GM21619 (cell line): ENCODE measurements at regions not wholly inside any gene's neighbourhood (a gene's known extent, or its start where the extent isn't known, plus 50 kb on each side); places are given as distances from the start of the nearest gene placed in this dataset.
"Not testable (repeated sequence)": the region's sequence is repeated elsewhere in the genome, so short reads cannot be mapped to it uniquely, and the experiment has no call there.

ENCODE experiments used
- ATAC-seq: cut with Tn5 transposase; IDR thresholded peaks from one replicate; pipeline ENCODE4 v1.9.1; 2021; ENCODE audit not compliant: unreplicated experiment

- no peak for ATAC-seq
These were observed 150.0 kb upstream of the AHI1 start for GRCh38 chr6:135647521-135647920.

DNA sequence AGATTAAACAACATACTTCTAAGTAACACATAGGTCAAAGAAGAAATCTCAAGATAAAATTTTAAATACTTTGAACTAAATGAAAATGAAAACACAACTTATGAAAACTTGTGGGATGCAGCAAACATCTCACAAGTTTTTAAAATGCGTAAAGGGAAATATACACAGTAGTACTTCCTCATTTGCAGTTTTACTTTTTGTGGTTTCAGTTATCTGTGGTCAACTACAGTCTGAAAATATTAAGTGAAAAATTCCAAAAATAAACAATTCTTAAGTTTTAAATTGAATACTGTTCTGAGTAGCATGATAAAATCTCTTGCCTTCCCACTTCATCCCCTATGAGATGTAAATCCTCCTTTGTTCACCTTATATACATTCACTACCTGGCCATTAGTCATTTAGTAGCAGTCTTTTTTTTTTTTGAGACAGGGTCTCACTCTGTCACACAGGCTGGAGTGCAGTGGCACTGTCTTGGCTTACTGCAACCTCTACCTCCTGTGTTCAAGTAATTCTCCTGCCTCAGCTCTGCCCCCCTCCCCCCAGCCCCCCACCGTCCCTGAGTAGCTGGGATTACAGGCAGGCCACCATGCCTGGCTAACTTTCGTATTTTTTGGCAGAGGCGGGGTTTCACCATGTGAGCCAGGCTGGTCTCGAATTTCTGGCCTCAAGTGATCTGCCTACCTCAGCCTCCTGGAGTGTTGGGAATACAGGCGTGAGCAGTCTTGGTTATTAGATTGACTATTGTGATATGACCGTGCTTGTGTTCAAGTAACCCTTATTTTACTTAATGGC, 154.6 kb upstream of the AHI1 start:
- peak; percentile 98 for ATAC-seq

- no peak for ATAC-seq
These were observed 157.5 kb upstream of the AHI1 start for GRCh38 chr6:135655055-135655454.

DNA sequence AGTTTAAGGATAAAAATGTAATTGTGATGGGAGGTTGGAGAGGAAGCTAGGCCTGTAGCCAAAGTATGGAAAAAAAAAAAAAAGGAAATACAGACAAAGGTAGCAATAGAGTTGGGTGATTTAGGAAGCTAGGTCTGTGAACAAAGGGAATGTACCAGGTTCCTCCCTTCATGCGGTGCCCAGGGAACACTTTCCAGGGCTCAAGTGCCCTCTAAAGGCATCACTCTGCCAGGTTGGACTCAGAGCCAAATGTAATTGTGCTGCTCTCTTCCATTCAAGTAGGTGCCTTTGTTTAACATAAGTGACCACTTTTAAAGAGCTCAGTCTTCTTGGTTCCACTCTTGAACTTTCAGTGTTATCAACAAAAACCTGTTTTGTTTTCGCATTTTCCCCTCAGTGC, 159.7 kb upstream of the AHI1 start:
- ATAC-seq: no peak

DNA sequence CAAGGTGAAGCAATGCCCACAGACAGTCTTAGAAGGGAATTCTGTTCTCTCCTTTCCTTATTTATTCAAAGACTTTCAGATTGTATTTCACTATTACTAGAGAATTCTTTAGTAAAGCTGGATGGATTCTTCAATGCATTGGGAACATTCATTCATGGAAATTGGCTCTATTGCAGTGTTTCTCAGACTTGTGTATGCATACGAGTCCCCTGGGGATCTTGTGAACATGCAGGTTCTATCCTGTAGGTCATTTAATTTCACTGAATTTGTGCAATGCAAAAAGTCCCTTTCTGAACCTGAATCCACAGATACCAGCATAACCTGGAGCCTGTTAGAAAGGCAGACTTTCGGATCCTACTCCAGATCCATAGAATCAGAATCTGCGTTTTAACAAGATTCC, 160.9 kb upstream of the AHI1 start:
- no peak for ATAC-seq

GRCh38 chr6:135658916-135659315, 161.4 kb upstream of the AHI1 start:
- ATAC-seq: no peak

DNA sequence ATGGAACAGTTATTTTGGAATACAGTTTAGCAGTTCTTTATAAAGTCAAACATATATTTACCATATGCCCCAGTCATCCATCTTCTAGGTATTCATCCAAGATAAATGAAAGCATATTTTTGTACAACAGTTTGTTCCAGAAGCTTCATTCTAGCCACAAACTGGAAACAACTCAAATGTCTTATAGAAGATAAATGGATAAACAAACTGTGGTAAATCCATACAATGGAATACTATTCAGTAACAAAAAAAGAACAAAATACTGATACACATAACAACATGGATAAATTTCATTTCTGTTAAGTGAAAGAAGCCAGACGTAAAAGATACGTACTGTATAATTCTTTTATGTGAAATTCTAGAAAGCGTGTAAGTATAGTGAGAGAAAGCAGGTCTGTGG, 167.0 kb upstream of the AHI1 start:
- no peak for ATAC-seq

DNA sequence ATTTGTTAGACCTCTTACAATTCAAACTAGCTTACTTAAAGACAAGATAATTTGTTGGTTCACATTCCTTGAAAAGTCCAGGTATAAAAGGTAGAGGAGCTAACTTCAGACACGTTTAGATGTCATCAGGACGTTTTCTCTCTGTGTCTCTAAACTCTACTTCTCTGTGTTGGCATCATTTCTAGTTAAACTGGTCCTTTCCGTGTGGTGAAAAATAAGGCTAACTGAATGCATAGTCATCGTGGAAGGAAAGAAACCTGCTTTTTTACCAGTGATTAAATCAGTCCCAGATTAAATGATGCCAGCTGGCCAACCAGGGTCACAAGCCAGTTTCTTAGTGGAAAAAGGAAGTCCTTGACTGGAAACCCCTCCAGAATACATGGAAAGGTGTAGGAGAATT, 168.4 kb upstream of the AHI1 start:
- no peak for ATAC-seq

GRCh38 chr6:135667691-135668455, 170.3 kb upstream of the AHI1 start:
- no peak for ATAC-seq

- no peak for ATAC-seq
These were observed 174.7 kb upstream of the AHI1 start for GRCh38 chr6:135672256-135672655.

- ATAC-seq: no peak
These were observed 176.2 kb upstream of the AHI1 start for GRCh38 chr6:135673501-135674309.

DNA sequence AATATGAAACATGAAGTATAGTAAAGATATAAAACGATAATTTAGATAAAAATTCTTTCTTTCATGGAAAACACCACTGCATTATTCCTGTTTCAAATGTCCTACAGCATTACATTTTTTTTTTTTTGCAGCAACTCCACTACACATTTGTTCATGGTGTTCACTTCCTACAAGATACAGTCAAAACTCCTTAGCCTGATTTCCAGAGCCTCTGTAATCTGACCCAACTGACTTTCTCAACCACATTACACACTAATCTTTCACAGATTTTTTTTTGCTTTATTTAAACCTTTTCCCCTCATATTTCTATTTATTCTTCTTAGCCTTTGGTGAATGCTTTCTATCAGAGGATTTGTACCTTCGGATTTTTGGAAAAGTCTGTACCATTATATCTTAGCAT, 176.5 kb upstream of the PDE7B start:
- ATAC-seq: no peak

GRCh38 chr6:135675862-135676261, 175.6 kb upstream of the PDE7B start:
- peak; percentile 64 for ATAC-seq

- ATAC-seq: no peak
These were observed 170.3 kb upstream of the PDE7B start for GRCh38 chr6:135680964-135681913.

- ATAC-seq: no peak
These were observed 164.7 kb upstream of the PDE7B start for GRCh38 chr6:135686784-135687301.

DNA sequence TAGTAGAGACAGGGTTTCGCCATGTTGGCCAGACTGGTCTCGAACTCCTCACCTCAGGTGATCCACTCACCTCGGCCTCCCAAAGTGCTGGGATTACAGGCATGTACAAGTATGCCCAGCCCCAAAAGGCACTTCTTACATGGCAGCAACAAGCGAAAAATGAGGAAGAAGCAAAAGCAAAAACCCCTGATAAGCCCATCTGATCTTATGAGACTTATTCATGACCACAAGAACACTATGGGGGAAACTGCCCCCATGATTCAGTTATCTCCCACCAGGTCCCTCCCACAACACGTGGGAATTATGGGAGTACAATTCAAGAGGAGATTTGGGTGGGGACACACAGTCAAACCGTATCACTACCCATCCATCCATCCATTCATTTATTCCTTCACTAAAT, 163.0 kb upstream of the PDE7B start:
- ATAC-seq: not testable (repeated sequence)

DNA sequence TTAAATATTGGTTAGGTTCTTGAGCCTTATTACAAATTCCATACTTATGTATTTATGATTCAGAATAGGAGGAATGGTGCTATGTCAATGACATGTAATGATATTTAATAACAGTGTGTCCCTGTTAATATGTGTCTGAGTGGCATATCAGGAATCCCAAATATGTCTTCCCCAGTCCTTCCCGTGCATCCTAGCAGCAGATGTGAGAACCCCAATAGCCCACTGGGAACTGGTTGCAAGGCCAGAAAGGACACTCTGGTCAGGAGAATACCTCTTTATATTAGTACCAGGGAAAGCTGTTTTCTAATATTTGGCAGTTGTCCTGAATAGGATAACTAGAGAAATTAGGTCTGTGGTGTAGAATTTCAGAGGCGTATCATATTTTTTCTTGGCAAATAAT, 159.1 kb upstream of the PDE7B start:
- ATAC-seq: no peak

DNA sequence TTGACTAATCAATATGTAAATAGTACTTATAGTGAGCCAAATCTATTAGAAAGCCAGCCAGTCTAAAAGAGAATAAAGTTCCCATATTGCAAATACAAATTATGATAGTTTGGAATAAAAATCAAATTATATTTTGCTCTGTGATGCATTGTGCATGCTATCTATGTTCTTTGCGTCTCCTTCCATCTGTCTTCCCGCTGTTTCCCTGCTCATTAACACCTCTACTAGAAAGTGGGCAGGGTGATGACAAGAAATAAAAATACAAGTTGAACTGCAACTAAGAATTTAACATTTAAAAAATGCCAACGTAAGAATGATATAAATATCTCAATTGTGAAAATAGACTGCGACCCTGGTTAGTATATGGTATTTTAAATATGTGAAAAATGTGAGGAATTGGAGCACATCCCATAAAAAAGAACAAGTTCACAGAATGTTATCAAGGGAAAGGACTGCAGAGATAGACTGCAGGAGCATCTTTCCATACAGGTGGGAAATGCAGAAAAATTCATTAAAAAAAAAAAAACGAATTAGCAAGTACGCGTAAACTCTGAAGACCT, 157.6 kb upstream of the PDE7B start:
- ATAC-seq: no peak

DNA sequence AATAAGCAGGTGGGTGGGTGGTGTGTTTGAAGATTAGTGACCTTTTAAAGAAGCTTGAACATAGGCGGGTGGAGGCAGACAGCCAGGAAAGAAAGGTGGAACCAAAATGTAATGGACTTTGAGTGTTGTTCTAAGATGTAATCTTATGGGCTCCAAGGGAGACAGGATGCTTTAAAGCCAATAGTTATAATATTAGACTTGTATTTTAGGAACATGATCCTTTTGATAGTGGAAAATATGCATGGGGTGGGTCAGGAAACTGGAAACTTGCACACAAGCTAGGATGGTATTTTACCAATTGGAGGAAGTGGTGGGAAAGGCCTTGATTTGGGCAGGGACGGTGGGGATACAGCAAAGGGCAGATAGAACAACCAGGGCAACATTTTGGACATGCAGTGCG, 151.8 kb upstream of the PDE7B start:
- ATAC-seq: no peak

GRCh38 chr6:135701426-135701825, 150.1 kb upstream of the PDE7B start:
- no peak for ATAC-seq
